ENCODE measurements at regions not wholly inside any gene's neighbourhood (a gene's known extent, or its start where the extent isn't known, plus 50 kb on each side); places are given as distances from the start of the nearest gene placed in this dataset.

DNA sequence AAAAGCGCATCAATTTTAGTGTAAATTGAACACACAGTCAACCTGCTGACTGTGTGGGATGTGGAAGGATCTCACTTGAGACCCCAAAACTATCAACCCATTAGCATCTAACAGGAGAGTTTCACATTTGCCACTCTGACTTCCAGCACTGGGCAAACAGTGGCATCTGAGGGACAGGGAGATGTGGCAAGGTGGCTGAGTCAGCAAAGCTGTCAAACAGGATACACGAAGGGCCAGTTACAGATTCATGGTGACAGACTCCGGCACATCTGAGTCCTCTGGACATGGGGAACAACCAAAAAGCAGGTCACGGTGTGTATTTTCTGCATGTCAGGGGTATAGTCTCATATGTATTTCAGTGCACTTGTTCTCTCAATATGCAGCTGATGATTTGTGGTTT is 573.4 kb upstream of the PPP2R3A start:
- TF ChIP-seq SMC3 (conservative IDR thresholded peaks at IDR 0.05; ENCODE audit: poor library complexity) (no peak), POLR2AphosphoS5 (IDR thresholded peaks at IDR 0.05) (no peak), EZH2 (IDR thresholded peaks at IDR 0.05; ENCODE audit: borderline replicate concordance, insufficient read depth, low read length, poor library complexity, severe bottlenecking) (no peak), REST (IDR thresholded peaks at IDR 0.05; ENCODE audit: borderline replicate concordance) (no peak), EP300 (conservative IDR thresholded peaks at IDR 0.05; ENCODE audit: poor library complexity, severe bottlenecking) (no peak), MXI1 (conservative IDR thresholded peaks at IDR 0.05; ENCODE audit: poor library complexity, severe bottlenecking) (no peak), TAF1 (IDR thresholded peaks at IDR 0.05; ENCODE audit: low read depth) (no peak)
- TF ChIP-seq, protein P1, sequence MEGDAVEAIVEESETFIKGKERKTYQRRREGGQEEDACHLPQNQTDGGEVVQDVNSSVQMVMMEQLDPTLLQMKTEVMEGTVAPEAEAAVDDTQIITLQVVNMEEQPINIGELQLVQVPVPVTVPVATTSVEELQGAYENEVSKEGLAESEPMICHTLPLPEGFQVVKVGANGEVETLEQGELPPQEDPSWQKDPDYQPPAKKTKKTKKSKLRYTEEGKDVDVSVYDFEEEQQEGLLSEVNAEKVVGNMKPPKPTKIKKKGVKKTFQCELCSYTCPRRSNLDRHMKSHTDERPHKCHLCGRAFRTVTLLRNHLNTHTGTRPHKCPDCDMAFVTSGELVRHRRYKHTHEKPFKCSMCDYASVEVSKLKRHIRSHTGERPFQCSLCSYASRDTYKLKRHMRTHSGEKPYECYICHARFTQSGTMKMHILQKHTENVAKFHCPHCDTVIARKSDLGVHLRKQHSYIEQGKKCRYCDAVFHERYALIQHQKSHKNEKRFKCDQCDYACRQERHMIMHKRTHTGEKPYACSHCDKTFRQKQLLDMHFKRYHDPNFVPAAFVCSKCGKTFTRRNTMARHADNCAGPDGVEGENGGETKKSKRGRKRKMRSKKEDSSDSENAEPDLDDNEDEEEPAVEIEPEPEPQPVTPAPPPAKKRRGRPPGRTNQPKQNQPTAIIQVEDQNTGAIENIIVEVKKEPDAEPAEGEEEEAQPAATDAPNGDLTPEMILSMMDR (IDR thresholded peaks at IDR 0.05; ENCODE audit: poor library complexity, severe bottlenecking), result no peak

Data from neural cell (in vitro differentiated cells).